OCI-LY1 (cell line): ENCODE measurements at regions not wholly inside any gene's neighbourhood (a gene's known extent, or its start where the extent isn't known, plus 50 kb on each side); places are given as distances from the start of the nearest gene placed in this dataset.

ENCODE experiments used
- EZH2 ChIP-seq: fragments of 200-600 bp; sonication (generic), shearing (Covaris generic); IDR thresholded peaks from 2 replicates; pipeline ENCODE4 v1.8.0; 2017; ENCODE audit warnings: borderline replicate concordance, mixed run types, mild to moderate bottlenecking, antibody characterized with exemption, low read length, moderate library complexity, mixed read lengths
- TF ChIP-seq, protein P1 (sequence below): fragments of 200-600 bp; sonication (generic), shearing (Covaris generic); IDR thresholded peaks from 2 replicates; pipeline ENCODE4 v1.5.1; 2017; ENCODE audit warnings: mild to moderate bottlenecking, antibody characterized with exemption, low read length, moderate library complexity, mixed read lengths

DNA sequence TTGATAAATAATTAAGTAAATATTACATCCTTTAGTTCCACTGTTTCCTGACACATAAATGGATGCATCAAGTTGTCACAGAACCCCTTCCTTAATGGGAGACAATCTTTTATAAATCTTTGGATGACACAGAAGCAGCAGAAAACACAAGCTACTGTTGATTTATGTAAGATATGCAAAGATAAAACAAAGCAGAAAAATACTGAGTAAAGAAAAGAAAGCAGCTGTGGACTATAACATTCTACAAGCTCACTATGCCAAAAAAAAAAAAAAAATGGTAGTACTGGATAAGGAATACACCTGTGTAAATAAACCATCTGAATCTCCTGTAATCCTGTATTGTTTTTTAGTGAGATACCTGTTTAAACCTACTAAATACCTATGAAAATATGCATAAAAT, 92.0 kb upstream of the FAM180A start:
- TF ChIP-seq, protein P1, sequence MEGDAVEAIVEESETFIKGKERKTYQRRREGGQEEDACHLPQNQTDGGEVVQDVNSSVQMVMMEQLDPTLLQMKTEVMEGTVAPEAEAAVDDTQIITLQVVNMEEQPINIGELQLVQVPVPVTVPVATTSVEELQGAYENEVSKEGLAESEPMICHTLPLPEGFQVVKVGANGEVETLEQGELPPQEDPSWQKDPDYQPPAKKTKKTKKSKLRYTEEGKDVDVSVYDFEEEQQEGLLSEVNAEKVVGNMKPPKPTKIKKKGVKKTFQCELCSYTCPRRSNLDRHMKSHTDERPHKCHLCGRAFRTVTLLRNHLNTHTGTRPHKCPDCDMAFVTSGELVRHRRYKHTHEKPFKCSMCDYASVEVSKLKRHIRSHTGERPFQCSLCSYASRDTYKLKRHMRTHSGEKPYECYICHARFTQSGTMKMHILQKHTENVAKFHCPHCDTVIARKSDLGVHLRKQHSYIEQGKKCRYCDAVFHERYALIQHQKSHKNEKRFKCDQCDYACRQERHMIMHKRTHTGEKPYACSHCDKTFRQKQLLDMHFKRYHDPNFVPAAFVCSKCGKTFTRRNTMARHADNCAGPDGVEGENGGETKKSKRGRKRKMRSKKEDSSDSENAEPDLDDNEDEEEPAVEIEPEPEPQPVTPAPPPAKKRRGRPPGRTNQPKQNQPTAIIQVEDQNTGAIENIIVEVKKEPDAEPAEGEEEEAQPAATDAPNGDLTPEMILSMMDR = no peak
- TF ChIP-seq EZH2 = no peak
